Putamen (tissue), 1 donor: ENCODE measurements at regions not wholly inside any gene's neighbourhood (a gene's known extent, or its start where the extent isn't known, plus 50 kb on each side); places are given as distances from the start of the nearest gene placed in this dataset.
A peak's percentile ranks its signal among the peaks of the same experiment; 100 is the strongest.
"Not testable (repeated sequence)": the region's sequence is repeated elsewhere in the genome, so short reads cannot be mapped to it uniquely, and the experiment has no call there.

Source experiments
- DNase-seq: peaks from one replicate; pipeline ENCODE4 v3.0.0-alpha.2; 2016; ENCODE audit warnings: low spot score

- DNase-seq: no peak
Measured at GRCh38 chr6:22106961-22107360, 189.9 kb downstream of the PRL start.

- DNase-seq: no peak
Measured at GRCh38 chr6:22108199-22108598, 188.6 kb downstream of the PRL start.

GRCh38 chr6:22110061-22110460, 186.8 kb downstream of the PRL start:
- no peak for DNase-seq

- DNase-seq: no peak
Measured at GRCh38 chr6:22112461-22112860, 184.4 kb downstream of the PRL start.

GRCh38 chr6:22113026-22113766, 183.6 kb downstream of the PRL start:
- DNase-seq: no peak

GRCh38 chr6:22115559-22115958, 181.3 kb downstream of the PRL start:
- DNase-seq: no peak

GRCh38 chr6:22117631-22118030, 179.2 kb downstream of the PRL start:
- DNase-seq: no peak

GRCh38 chr6:22119500-22119899, 177.3 kb downstream of the PRL start:
- DNase-seq: no peak

GRCh38 chr6:22124756-22125155, 172.1 kb downstream of the PRL start:
- no peak for DNase-seq

- no peak for DNase-seq
Measured at GRCh38 chr6:22126910-22127309, 169.9 kb downstream of the PRL start.

- DNase-seq: no peak
Measured at GRCh38 chr6:22129751-22130150, 167.1 kb downstream of the PRL start.

- no peak for DNase-seq
Measured at GRCh38 chr6:22132656-22133055, 164.2 kb downstream of the PRL start.

- no peak for DNase-seq
Measured at GRCh38 chr6:22133357-22133756, 163.5 kb downstream of the PRL start.

GRCh38 chr6:22134308-22134707, 162.5 kb downstream of the PRL start:
- DNase-seq: no peak

- DNase-seq: no peak
Measured at GRCh38 chr6:22135395-22135794, 161.4 kb downstream of the PRL start.

GRCh38 chr6:22140736-22141135, 156.1 kb downstream of the PRL start:
- not testable (repeated sequence) for DNase-seq

GRCh38 chr6:22141241-22141745, 155.5 kb downstream of the PRL start:
- no peak for DNase-seq

- DNase-seq: no peak
Measured at GRCh38 chr6:22142856-22143255, 154.0 kb downstream of the PRL start.

- DNase-seq: no peak
Measured at GRCh38 chr6:22145376-22145775, 151.5 kb downstream of the PRL start.

GRCh38 chr6:22145823-22146677, 150.8 kb downstream of the PRL start:
- peak; percentile 93 for DNase-seq

- DNase-seq: no peak
Measured at GRCh38 chr6:22146678-22146930, 150.2 kb downstream of the PRL start.

- DNase-seq: peak; percentile 67
Measured at GRCh38 chr6:22146931-22147701, 149.7 kb downstream of the PRL start.
